ENCODE measurements at regions not wholly inside any gene's neighbourhood (a gene's known extent, or its start where the extent isn't known, plus 50 kb on each side); places are given as distances from the start of the nearest gene placed in this dataset.

DNA sequence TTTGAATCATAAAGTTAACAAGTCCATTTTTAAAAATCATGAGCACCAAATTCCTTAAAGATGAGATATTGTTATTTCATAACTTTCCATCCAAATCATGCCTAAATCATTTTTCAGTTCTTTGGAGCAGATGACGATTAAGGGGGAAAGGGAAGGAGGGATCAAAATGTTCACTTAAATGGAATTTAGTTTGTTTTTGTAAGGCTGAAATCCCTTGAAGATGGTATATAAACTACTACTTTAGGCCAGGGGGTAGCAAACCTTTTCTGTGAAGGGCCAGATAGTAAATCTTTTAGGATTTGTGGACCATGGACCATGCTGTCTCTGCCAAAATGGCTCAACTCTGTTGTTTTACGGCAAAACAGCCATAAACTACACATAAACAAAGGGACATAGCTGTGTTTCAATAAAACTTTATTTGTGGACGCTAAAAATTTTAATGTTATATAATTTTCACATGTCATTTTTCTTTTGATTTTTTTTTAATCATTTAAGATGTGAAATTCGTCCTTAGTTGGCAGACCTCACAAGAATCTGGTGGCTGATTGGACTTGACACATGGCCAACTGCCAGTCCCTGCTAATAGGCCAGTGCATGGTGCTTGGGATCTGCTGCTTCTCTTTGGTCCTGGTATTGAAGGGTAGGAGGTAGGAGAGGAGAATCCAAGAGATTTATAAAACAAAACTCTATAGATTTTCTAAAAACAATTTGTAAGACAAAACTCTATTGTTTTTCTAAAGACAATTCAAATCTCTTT is 52.0 kb upstream of the RTN4 start:
- DNase-seq (ENCODE audit: low read depth in 2 of 3, low spot score in 2 of 3): no peak

GRCh38 chr2:55101466-55101865 is 51.2 kb upstream of the RTN4 start:
- DNase-seq (ENCODE audit: low read depth in 2 of 3, low spot score in 2 of 3): no peak

DNA sequence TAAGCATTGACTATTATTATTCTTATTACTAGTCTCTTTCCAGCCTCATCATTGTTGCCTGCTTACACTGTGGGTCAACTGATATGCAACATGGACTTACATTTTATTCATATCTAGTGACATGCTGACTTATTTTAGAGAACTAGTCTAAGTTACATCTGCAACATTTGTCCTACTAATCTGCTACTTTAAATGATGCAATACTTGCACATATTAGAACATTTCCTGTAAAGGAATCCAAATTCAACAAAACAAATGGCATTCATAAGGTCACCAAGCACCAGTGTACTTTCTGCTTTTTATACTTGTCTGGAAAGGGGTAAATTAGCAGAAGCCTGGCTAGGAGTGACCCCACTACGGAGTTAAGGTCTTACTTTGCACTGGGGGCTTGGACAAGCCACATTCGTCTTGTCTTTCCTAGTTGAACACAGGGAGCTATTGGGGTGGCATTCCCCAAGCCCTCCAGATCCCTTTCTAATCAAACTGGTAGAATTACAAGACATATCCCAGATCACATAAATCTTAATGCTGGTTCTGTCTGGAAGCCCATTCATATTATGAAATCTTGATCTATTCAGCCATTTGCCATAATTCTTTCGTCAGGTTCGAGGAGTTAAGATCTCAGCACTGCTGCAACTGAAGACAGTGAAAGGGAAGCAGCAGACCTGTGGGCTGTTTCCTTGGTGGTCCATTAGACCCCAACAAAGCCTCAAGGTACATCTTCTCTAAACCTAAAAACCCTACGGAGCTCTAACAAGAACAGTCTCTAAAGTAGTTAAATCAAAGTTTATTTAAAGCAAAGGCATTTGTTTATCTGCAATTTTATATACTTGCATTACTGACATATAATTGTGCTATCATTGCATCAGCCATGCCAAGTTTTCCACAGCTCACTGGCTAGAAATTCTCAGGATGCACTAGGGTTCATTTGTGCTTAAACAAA is 49.9 kb upstream of the RTN4 start:
- no peak for DNase-seq (ENCODE audit: low read depth in 2 of 3, low spot score in 2 of 3)

All from hematopoietic multipotent progenitor cell (in vitro differentiated cells).